ENCODE measurements at regions not wholly inside any gene's neighbourhood (a gene's known extent, or its start where the extent isn't known, plus 50 kb on each side); places are given as distances from the start of the nearest gene placed in this dataset.

DNA sequence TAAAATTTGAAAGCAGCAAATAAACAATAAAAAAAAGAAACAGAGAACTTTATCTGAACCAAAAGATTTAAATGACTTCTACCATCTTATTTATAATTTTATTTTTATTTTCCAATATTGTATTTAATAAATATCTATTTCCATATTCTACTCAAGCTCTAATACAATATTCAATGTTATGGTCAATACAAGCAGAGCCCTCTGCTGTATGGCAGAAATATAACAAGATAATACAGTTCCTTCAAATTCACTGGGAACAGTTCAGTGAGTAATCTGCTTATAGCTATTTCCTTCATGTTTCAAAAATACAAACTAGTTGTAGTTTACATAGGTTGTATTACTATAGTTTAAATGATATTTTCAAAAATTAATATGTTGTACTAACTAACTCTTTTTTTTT, 332.7 kb downstream of the PRDM9 start:
- no peak for TF ChIP-seq EGR1 (IDR thresholded peaks at IDR 0.05)
- TF ChIP-seq NFIC (IDR thresholded peaks at IDR 0.05), result no peak
- TF ChIP-seq, protein P1, sequence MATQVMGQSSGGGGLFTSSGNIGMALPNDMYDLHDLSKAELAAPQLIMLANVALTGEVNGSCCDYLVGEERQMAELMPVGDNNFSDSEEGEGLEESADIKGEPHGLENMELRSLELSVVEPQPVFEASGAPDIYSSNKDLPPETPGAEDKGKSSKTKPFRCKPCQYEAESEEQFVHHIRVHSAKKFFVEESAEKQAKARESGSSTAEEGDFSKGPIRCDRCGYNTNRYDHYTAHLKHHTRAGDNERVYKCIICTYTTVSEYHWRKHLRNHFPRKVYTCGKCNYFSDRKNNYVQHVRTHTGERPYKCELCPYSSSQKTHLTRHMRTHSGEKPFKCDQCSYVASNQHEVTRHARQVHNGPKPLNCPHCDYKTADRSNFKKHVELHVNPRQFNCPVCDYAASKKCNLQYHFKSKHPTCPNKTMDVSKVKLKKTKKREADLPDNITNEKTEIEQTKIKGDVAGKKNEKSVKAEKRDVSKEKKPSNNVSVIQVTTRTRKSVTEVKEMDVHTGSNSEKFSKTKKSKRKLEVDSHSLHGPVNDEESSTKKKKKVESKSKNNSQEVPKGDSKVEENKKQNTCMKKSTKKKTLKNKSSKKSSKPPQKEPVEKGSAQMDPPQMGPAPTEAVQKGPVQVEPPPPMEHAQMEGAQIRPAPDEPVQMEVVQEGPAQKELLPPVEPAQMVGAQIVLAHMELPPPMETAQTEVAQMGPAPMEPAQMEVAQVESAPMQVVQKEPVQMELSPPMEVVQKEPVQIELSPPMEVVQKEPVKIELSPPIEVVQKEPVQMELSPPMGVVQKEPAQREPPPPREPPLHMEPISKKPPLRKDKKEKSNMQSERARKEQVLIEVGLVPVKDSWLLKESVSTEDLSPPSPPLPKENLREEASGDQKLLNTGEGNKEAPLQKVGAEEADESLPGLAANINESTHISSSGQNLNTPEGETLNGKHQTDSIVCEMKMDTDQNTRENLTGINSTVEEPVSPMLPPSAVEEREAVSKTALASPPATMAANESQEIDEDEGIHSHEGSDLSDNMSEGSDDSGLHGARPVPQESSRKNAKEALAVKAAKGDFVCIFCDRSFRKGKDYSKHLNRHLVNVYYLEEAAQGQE (IDR thresholded peaks at IDR 0.05; ENCODE audit: low read depth), result no peak
- no peak for TF ChIP-seq CREB1 (IDR thresholded peaks at IDR 0.05; ENCODE audit: low read depth)
- TF ChIP-seq, protein P2, sequence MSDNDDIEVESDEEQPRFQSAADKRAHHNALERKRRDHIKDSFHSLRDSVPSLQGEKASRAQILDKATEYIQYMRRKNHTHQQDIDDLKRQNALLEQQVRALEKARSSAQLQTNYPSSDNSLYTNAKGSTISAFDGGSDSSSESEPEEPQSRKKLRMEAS (IDR thresholded peaks at IDR 0.05), result no peak
- no peak for TF ChIP-seq EP300 (IDR thresholded peaks at IDR 0.05; ENCODE audit: borderline replicate concordance)
- peak; percentile 24; the same call in 1 of the 2 replicates for TF ChIP-seq RAD21 (IDR thresholded peaks at IDR 0.05; ENCODE audit: low read depth)
- TF ChIP-seq TEAD4 (IDR thresholded peaks at IDR 0.05), result no peak
